Suprapubic skin (tissue), 4 donors: ENCODE measurements at regions not wholly inside any gene's neighbourhood (a gene's known extent, or its start where the extent isn't known, plus 50 kb on each side); places are given as distances from the start of the nearest gene placed in this dataset.

ENCODE experiments used
- DNase-seq, 2 donors: peaks; one replicate each; pipeline ENCODE4 v3.0.0-alpha.2; 2019; ENCODE audit warnings: low spot score in 2 of 2
- H3K27ac ChIP-seq: fragments of 200-600 bp; sonication (generic); one replicate; pipeline ENCODE4 v1.5.1; 2019
- H3K27me3 ChIP-seq: fragments of 200-600 bp; sonication (generic); one replicate; pipeline ENCODE4 v1.5.1; 2019
- H3K36me3 ChIP-seq: fragments of 200-600 bp; sonication (generic); one replicate; pipeline ENCODE4 v1.5.1; 2019
- H3K4me1 ChIP-seq: fragments of 200-600 bp; sonication (generic); one replicate; pipeline ENCODE4 v1.5.1; 2019
- H3K4me3 ChIP-seq: fragments of 200-600 bp; sonication (generic); one replicate; pipeline ENCODE4 v1.5.1; 2019; ENCODE audit warnings: mild to moderate bottlenecking
- H3K9me3 ChIP-seq: fragments of 200-600 bp; sonication (generic); one replicate; pipeline ENCODE4 v1.5.1; 2019
- CTCF ChIP-seq, 2 donors: fragments of 200-600 bp in 1 of 2; fragments of 450-650 bp in 1 of 2; sonication (generic) in 1 of 2; IDR thresholded peaks; one replicate each; pipeline ENCODE4 v1.5.1; 2016 to 2019; ENCODE audit warnings: antibody characterized with exemption in 2 of 2, mild to moderate bottlenecking in 1 of 2, moderate library complexity in 1 of 2
- EP300 ChIP-seq: sonication (generic); formaldehyde crosslinking; IDR thresholded peaks from one replicate; pipeline ENCODE4 v1.6.1; 2017; ENCODE audit warnings: antibody characterized with exemption
- POLR2A ChIP-seq, 2 donors: fragments of 450-650 bp; IDR thresholded peaks; one replicate each; pipeline ENCODE4 v1.6.1; 2017; ENCODE audit warnings: antibody characterized with exemption in 2 of 2, mild to moderate bottlenecking in 2 of 2, moderate library complexity in 2 of 2
- POLR2AphosphoS5 ChIP-seq, 3 donors: sonication (generic); formaldehyde crosslinking; IDR thresholded peaks; one replicate each; pipeline ENCODE4 v1.6.1; 2017; ENCODE audit warnings: antibody characterized with exemption in 3 of 3
- WGBS: methylation state at CpG from one replicate; pipeline ENCODE4 v1.1.5; 2018; 5-methylcytosine and 5-hydroxymethylcytosine counted together

- Histone ChIP-seq H3K27ac (no peak overlapping the region), H3K4me1 (no peaks in the 10 kb centered on the region), H3K36me3 (no peaks in the 10 kb centered on the region), H3K4me3 (no peak overlapping the region), H3K9me3 (no peaks in the 10 kb centered on the region), H3K27me3 (peaks cover 27% of the 10 kb centered on the region)
- no peak for DNase-seq
- TF ChIP-seq EP300 (no peak), POLR2AphosphoS5 (IDR thresholded peaks at IDR 0.05) (no peak), CTCF (IDR thresholded peaks at IDR 0.05) (no peak), POLR2A (IDR thresholded peaks at IDR 0.05) (no peak)
- WGBS = 81% methylated on average over 8 of the region's 9 CpGs
Measured at GRCh38 chr20:57869951-57870315, 160.1 kb upstream of the PMEPA1 start.

DNA sequence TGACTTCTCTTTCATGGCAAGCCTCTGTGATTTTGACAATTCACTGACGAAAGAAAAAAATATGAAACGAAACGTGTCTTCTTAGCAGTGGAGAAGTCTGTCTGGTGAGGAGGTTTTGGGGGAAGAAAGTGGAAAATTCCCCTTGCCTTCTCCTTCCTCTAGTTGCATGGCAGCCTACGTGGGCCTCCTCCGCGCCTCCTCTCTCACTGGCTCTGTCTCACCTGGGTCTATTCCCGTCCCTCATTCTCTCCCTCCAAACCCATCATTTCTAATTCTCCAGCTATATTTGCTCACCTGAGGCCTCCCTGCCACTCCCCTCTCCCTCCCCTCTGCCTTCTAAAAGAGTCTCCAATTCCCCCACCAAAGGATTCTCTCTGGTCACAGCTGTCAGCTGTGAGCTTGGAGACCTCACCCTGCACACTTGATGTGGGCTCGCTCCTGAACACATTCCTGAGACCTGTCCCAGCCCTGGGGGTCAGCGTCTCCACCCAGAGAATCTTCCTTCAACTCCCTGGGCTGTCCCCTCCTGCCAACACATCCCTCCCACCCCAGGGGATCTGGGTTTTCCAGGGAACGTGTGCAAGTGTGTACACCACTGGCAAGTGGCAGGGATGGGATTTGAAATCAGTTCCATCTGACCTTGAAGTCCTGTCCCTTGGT is 159.6 kb upstream of the PMEPA1 start:
- Histone ChIP-seq H3K27me3 (peaks cover 27% of the 10 kb centered on the region), H3K4me1 (no peaks in the 10 kb centered on the region), H3K4me3 (no peak overlapping the region), H3K36me3 (no peaks in the 10 kb centered on the region), H3K9me3 (no peaks in the 10 kb centered on the region), H3K27ac (no peak overlapping the region)
- DNase-seq = no peak
- WGBS = 58% methylated on average over 10 of the region's 10 CpGs
- no peak for TF ChIP-seq POLR2A (IDR thresholded peaks at IDR 0.05)
- TF ChIP-seq POLR2AphosphoS5 (IDR thresholded peaks at IDR 0.05) = no peak
- TF ChIP-seq EP300 = no peak
- TF ChIP-seq CTCF (IDR thresholded peaks at IDR 0.05) = no peak

DNA sequence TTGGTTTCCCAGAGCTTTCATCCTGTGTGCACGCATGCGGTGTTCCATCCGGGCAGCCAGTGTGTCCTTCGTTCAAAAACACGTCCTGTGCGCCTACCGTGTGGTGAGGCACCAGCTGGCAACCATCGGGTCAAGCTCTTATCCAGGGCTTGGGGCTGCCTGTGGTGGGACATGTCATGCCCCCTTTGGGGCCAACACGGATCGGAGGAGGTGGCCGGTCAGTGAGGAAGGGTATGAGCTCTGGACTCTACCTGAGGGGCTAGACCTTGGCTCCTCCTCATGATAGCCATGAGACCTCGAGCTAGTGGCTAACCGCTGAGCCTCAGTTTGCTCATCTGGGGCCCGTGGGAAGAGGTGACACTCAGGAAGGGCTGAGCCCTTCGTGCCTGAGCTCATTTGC is 158.5 kb upstream of the PMEPA1 start:
- TF ChIP-seq POLR2A (IDR thresholded peaks at IDR 0.05) (no peak), POLR2AphosphoS5 (IDR thresholded peaks at IDR 0.05) (no peak), CTCF (IDR thresholded peaks at IDR 0.05) (no peak), EP300 (no peak)
- no peak for DNase-seq
- Histone ChIP-seq H3K36me3 (no peaks in the 10 kb centered on the region), H3K4me3 (no peak overlapping the region), H3K4me1 (no peaks in the 10 kb centered on the region), H3K27ac (no peak overlapping the region), H3K9me3 (no peaks in the 10 kb centered on the region), H3K27me3 (peaks cover 27% of the 10 kb centered on the region)
- WGBS = 91% methylated on average over 14 of the region's 15 CpGs

- no peak for DNase-seq
- no peak for TF ChIP-seq POLR2A (IDR thresholded peaks at IDR 0.05)
- TF ChIP-seq CTCF (IDR thresholded peaks at IDR 0.05) = no peak
- TF ChIP-seq POLR2AphosphoS5 (IDR thresholded peaks at IDR 0.05) = no peak
- TF ChIP-seq EP300 = no peak
Measured at GRCh38 chr20:57867807-57868206, 158.0 kb upstream of the PMEPA1 start.

GRCh38 chr20:57867181-57867803 is 157.5 kb upstream of the PMEPA1 start:
- no peak for TF ChIP-seq POLR2A (IDR thresholded peaks at IDR 0.05)
- no peak for TF ChIP-seq POLR2AphosphoS5 (IDR thresholded peaks at IDR 0.05)
- no peak for TF ChIP-seq EP300
- TF ChIP-seq CTCF (IDR thresholded peaks at IDR 0.05) = no peak

More at GRCh38 chr20:57867807-57868206, 158.0 kb upstream of the PMEPA1 start:
- H3K27ac ChIP-seq = no peak overlapping the region
- no peaks in the 10 kb centered on the region for H3K4me1 ChIP-seq
- H3K27me3 ChIP-seq = peaks cover 27% of the 10 kb centered on the region
- 85% methylated on average over 2 of the region's 2 CpGs for WGBS
- no peaks in the 10 kb centered on the region for H3K9me3 ChIP-seq
- H3K36me3 ChIP-seq = no peaks in the 10 kb centered on the region
- no peak overlapping the region for H3K4me3 ChIP-seq

More at GRCh38 chr20:57867181-57867803, 157.5 kb upstream of the PMEPA1 start:
- Histone ChIP-seq H3K27ac (no peak overlapping the region), H3K36me3 (no peaks in the 10 kb centered on the region), H3K9me3 (no peaks in the 10 kb centered on the region), H3K4me1 (no peaks in the 10 kb centered on the region), H3K4me3 (no peak overlapping the region), H3K27me3 (peaks cover 27% of the 10 kb centered on the region)
- no peak for DNase-seq
- WGBS = 81% methylated on average over 10 of the region's 10 CpGs
